Esophagus muscularis mucosa (tissue), 4 donors: ENCODE measurements at regions not wholly inside any gene's neighbourhood (a gene's known extent, or its start where the extent isn't known, plus 50 kb on each side); places are given as distances from the start of the nearest gene placed in this dataset.

Source experiments
- CTCF ChIP-seq, 3 experiments: fragments of 200-600 bp in 2 of 3; fragments of 450-650 bp in 1 of 3; sonication (generic) in 2 of 3; IDR thresholded peaks; one replicate each; pipeline ENCODE4 v1.5.1; 2017 to 2019; ENCODE audit warnings: antibody characterized with exemption in 3 of 3, mild to moderate bottlenecking in 2 of 3, moderate library complexity in 1 of 3
- EP300 ChIP-seq: sonication (generic); formaldehyde crosslinking; IDR thresholded peaks from one replicate; pipeline ENCODE4 v1.6.1; 2017; ENCODE audit warnings: antibody characterized with exemption
- POLR2A ChIP-seq: fragments of 450-650 bp; IDR thresholded peaks from one replicate; pipeline ENCODE4 v1.6.1; 2017; ENCODE audit warnings: antibody characterized with exemption, moderate library complexity, mild to moderate bottlenecking, low read depth
- POLR2AphosphoS5 ChIP-seq, 2 donors: sonication (generic); formaldehyde crosslinking; IDR thresholded peaks; one replicate each; pipeline ENCODE4 v1.6.1; 2017; ENCODE audit warnings: antibody characterized with exemption in 2 of 2

- TF ChIP-seq CTCF (IDR thresholded peaks at IDR 0.05), result no peak
- no peak for TF ChIP-seq POLR2A
- TF ChIP-seq POLR2AphosphoS5 (IDR thresholded peaks at IDR 0.05), result no peak
- no peak for TF ChIP-seq EP300
Measured at GRCh38 chr21:38625000-38625399, 126.7 kb upstream of the ERG start.
